Osteoblast (primary cell): ENCODE measurements at regions not wholly inside any gene's neighbourhood (a gene's known extent, or its start where the extent isn't known, plus 50 kb on each side); places are given as distances from the start of the nearest gene placed in this dataset.

Experiments
- DNase-seq: peaks from one replicate; pipeline ENCODE4 v3.0.0; 2011; ENCODE audit warnings: low spot score, mixed read lengths; ENCODE audit not compliant: insufficient read length; ENCODE audit errors: missing footprints
- H2AFZ ChIP-seq: 2 replicates; pipeline ENCODE4 v1.6.0; 2011; ENCODE audit warnings: mild to moderate bottlenecking, low read length
- H3K27ac ChIP-seq: 2 replicates; pipeline ENCODE4 v1.5.1; 2011; ENCODE audit warnings: mild to moderate bottlenecking, low read depth, low read length, moderate library complexity
- H3K27me3 ChIP-seq: 2 replicates; pipeline ENCODE4 v1.6.0; 2012; ENCODE audit warnings: mild to moderate bottlenecking, control low read depth, inconsistent platforms, low read length, moderate library complexity; ENCODE audit not compliant: insufficient read depth
- H3K36me3 ChIP-seq: 2 replicates; pipeline ENCODE4 v1.5.1; 2011; ENCODE audit warnings: mild to moderate bottlenecking, low read length, control low read depth, moderate library complexity; ENCODE audit not compliant: insufficient read depth
- H3K4me1 ChIP-seq: 2 replicates; pipeline ENCODE4 v1.5.1; 2011; ENCODE audit warnings: mild to moderate bottlenecking, low read length, control low read depth, moderate library complexity; ENCODE audit not compliant: insufficient read depth
- H3K4me2 ChIP-seq: 2 replicates; pipeline ENCODE4 v1.6.0; 2011; ENCODE audit warnings: mild to moderate bottlenecking, low read length; ENCODE audit not compliant: insufficient read depth
- H3K4me3 ChIP-seq: fragments of 200-600 bp; sonication (generic); 3 replicates; pipeline ENCODE4 v1.5.1; 2012; ENCODE audit warnings: mild to moderate bottlenecking, low read length, inconsistent platforms; ENCODE audit not compliant: insufficient read depth
- H3K79me2 ChIP-seq: 2 replicates; pipeline ENCODE4 v1.6.0; 2012; ENCODE audit warnings: mild to moderate bottlenecking, low read length, control low read depth, inconsistent platforms; ENCODE audit not compliant: insufficient read depth
- H3K9me3 ChIP-seq: 2 replicates; pipeline ENCODE4 v1.5.1; 2011; ENCODE audit warnings: low read depth, low read length, control low read depth
- H4K20me1 ChIP-seq: 2 replicates; pipeline ENCODE4 v1.6.0; 2012; ENCODE audit warnings: mild to moderate bottlenecking, low read length, control low read depth; ENCODE audit not compliant: insufficient read depth
- CTCF ChIP-seq: IDR thresholded peaks from 2 replicates; pipeline ENCODE4 v1.5.1; 2011; ENCODE audit warnings: mild to moderate bottlenecking, low read depth, low read length, moderate library complexity; ENCODE audit errors: extremely low read depth

- Histone ChIP-seq H3K4me1 (no peaks in the 10 kb centered on the region), H2AFZ (no peak overlapping the region), H3K4me2 (no peak overlapping the region), H3K79me2 (no peaks in the 10 kb centered on the region), H3K36me3 (no peaks in the 10 kb centered on the region), H4K20me1 (no peaks in the 10 kb centered on the region), H3K27ac (no peak overlapping the region), H3K27me3 (no peaks in the 10 kb centered on the region), H3K4me3 (no peak overlapping the region), H3K9me3 (no peaks in the 10 kb centered on the region)
- no peak for DNase-seq
- TF ChIP-seq CTCF, result no peak
Observed at GRCh38 chr16:13554005-13554404, 365.9 kb upstream of the ERCC4 start.

- no peak for DNase-seq
- H3K4me1 ChIP-seq, result no peaks in the 10 kb centered on the region
- no peak overlapping the region for H3K4me2 ChIP-seq
- no peaks in the 10 kb centered on the region for H3K79me2 ChIP-seq
- no peak overlapping the region for H3K4me3 ChIP-seq
- H3K27me3 ChIP-seq, result no peaks in the 10 kb centered on the region
- no peak overlapping the region for H3K27ac ChIP-seq
- H3K36me3 ChIP-seq, result no peaks in the 10 kb centered on the region
- H2AFZ ChIP-seq, result no peak overlapping the region
- no peaks in the 10 kb centered on the region for H4K20me1 ChIP-seq
- TF ChIP-seq CTCF, result no peak
- no peaks in the 10 kb centered on the region for H3K9me3 ChIP-seq
Observed at GRCh38 chr16:13554643-13555042, 365.3 kb upstream of the ERCC4 start.

- no peak for TF ChIP-seq CTCF
- H3K4me1 ChIP-seq, result no peaks in the 10 kb centered on the region
- H3K27me3 ChIP-seq, result no peaks in the 10 kb centered on the region
- no peak overlapping the region for H3K4me2 ChIP-seq
- no peak overlapping the region for H3K4me3 ChIP-seq
- no peaks in the 10 kb centered on the region for H3K9me3 ChIP-seq
- no peak overlapping the region for H2AFZ ChIP-seq
- no peak for DNase-seq
- H4K20me1 ChIP-seq, result no peaks in the 10 kb centered on the region
- no peak overlapping the region for H3K27ac ChIP-seq
- H3K79me2 ChIP-seq, result no peaks in the 10 kb centered on the region
- no peaks in the 10 kb centered on the region for H3K36me3 ChIP-seq
Observed at GRCh38 chr16:13557418-13557817, 362.5 kb upstream of the ERCC4 start.

GRCh38 chr16:13558752-13559151, 361.2 kb upstream of the ERCC4 start:
- Histone ChIP-seq H3K27ac (no peak overlapping the region), H2AFZ (no peak overlapping the region), H3K27me3 (no peaks in the 10 kb centered on the region), H3K4me3 (no peak overlapping the region), H3K9me3 (no peaks in the 10 kb centered on the region), H3K4me1 (no peaks in the 10 kb centered on the region), H3K4me2 (no peak overlapping the region), H4K20me1 (no peaks in the 10 kb centered on the region), H3K79me2 (no peaks in the 10 kb centered on the region), H3K36me3 (no peaks in the 10 kb centered on the region)
- no peak for DNase-seq
- TF ChIP-seq CTCF, result no peak
